NCI-H510A (cell line): ENCODE measurements at regions not wholly inside any gene's neighbourhood (a gene's known extent, or its start where the extent isn't known, plus 50 kb on each side); places are given as distances from the start of the nearest gene placed in this dataset.
"Not testable (repeated sequence)": the region's sequence is repeated elsewhere in the genome, so short reads cannot be mapped to it uniquely, and the experiment has no call there.

Experiments used
- DNase-seq: peaks from one replicate; lab custom pipeline; 2025; lab: John Stamatoyannopoulos, UW

- DNase-seq: no peak
Observed at GRCh38 chr10:2627969-2628368, 439.4 kb upstream of the PFKP start.

GRCh38 chr10:2625094-2625493 lies 442.3 kb upstream of the PFKP start:
- no peak for DNase-seq

- no peak for DNase-seq
Observed at GRCh38 chr10:2623675-2624274, 443.6 kb upstream of the PFKP start.

GRCh38 chr10:2620827-2621521 lies 446.4 kb upstream of the PFKP start:
- no peak for DNase-seq

- no peak for DNase-seq
Observed at GRCh38 chr10:2619916-2620315, 447.4 kb upstream of the PFKP start.

GRCh38 chr10:2619472-2619871 lies 447.9 kb upstream of the PFKP start:
- DNase-seq: no peak

GRCh38 chr10:2618690-2619089 lies 448.7 kb upstream of the PFKP start:
- no peak for DNase-seq

- no peak for DNase-seq
Observed at GRCh38 chr10:2616215-2616614, 451.1 kb upstream of the PFKP start.

- no peak for DNase-seq
Observed at GRCh38 chr10:2611603-2612002, 455.7 kb upstream of the PFKP start.

- no peak for DNase-seq
Observed at GRCh38 chr10:2610946-2611345, 456.4 kb upstream of the PFKP start.

GRCh38 chr10:2604891-2605290 lies 462.5 kb upstream of the PFKP start:
- no peak for DNase-seq

GRCh38 chr10:2599571-2599970 lies 467.8 kb upstream of the PFKP start:
- DNase-seq: no peak

GRCh38 chr10:2592360-2593160 lies 474.8 kb upstream of the PFKP start:
- DNase-seq: no peak

GRCh38 chr10:2589196-2589595 lies 478.2 kb upstream of the PFKP start:
- DNase-seq: no peak

GRCh38 chr10:2584385-2584784 lies 483.0 kb upstream of the PFKP start:
- DNase-seq: no peak

- peak; percentile 22 for DNase-seq
Observed at GRCh38 chr10:2576892-2577291, 490.5 kb upstream of the PFKP start.

GRCh38 chr10:2575460-2575859 lies 491.9 kb upstream of the PFKP start:
- DNase-seq: no peak

- no peak for DNase-seq
Observed at GRCh38 chr10:2572611-2573010, 494.7 kb upstream of the PFKP start.

GRCh38 chr10:2556883-2557282 lies 510.5 kb upstream of the PFKP start:
- no peak for DNase-seq

GRCh38 chr10:2548071-2548470 lies 519.3 kb upstream of the PFKP start:
- no peak for DNase-seq

GRCh38 chr10:2547606-2548005 lies 519.7 kb upstream of the PFKP start:
- no peak for DNase-seq

GRCh38 chr10:2546894-2547293 lies 520.5 kb upstream of the PFKP start:
- DNase-seq: not testable (repeated sequence)

GRCh38 chr10:2543974-2544373 lies 523.4 kb upstream of the PFKP start:
- no peak for DNase-seq
